HepG2 (cell line): ENCODE measurements at regions not wholly inside any gene's neighbourhood (a gene's known extent, or its start where the extent isn't known, plus 50 kb on each side); places are given as distances from the start of the nearest gene placed in this dataset.

Experiments
- ATAC-seq: fragments of 200-7000 bp; cut with Tn5 transposase; 3 replicates; pipeline ENCODE4 v1.9.1; 2020; ENCODE audit warnings: mild to moderate bottlenecking, moderate library complexity
- BruUV-seq: library from RNA; stranded (reverse); fragments of 400-500 nt; replicated peaks from 2 replicates; lab custom pipeline; 2021; lab: Mats Ljungman, UMichigan
- CTCF ChIA-PET: fragments of 300-600 bp; formaldehyde crosslinking; extraction: SDS; loops from one replicate; lab custom pipeline; 2021; ENCODE audit warnings: low total read pairs, inconsistent platforms, low intra/inter-chr PET ratio; lab: Yijun Ruan, JAX
- POLR2A ChIA-PET: fragments of 350-600 bp; sonication (Branson Sonifier 250); formaldehyde crosslinking; loops from one replicate; lab custom pipeline; 2020; ENCODE audit warnings: antibody characterized with exemption, inconsistent platforms; lab: Yijun Ruan, JAX
- DNase-seq: peaks from one replicate; pipeline ENCODE4 v3.0.0-alpha.2; 2015; ENCODE audit warnings: low spot score
- FAIRE-seq: peaks from 3 replicates; lab custom pipeline; 2011; peaks lifted over from hg19 to GRCh38; lab: Jason Lieb, UNC
- H2AFZ ChIP-seq: one replicate; pipeline ENCODE4 v1.6.1; 2011; ENCODE audit warnings: low read length, inconsistent platforms
- H3K27ac ChIP-seq: fragments of 300-600 bp; 3 replicates; pipeline ENCODE4 v1.8.0; 2011; ENCODE audit warnings: mixed run types, mild to moderate bottlenecking, mixed read lengths, low read length, inconsistent platforms; ENCODE audit not compliant: insufficient read depth; ENCODE audit errors: extremely low read length
- H3K27me3 ChIP-seq, 2 experiments: fragments of 200-600 bp in 1 of 2; 2 replicates in 1 of 2; 3 replicates in 1 of 2; pipeline versions ENCODE4 v1.6.0 to v1.8.0; 2011; ENCODE audit warnings: low read length in 2 of 2, mild to moderate bottlenecking in 2 of 2, moderate library complexity in 2 of 2, inconsistent platforms in 1 of 2; ENCODE audit not compliant: insufficient read depth in 2 of 2, control insufficient read depth in 1 of 2
- H3K36me3 ChIP-seq, 2 experiments: fragments of 200-600 bp in 1 of 2; replicated peaks in 1 of 2; 2 replicates in 1 of 2; 3 replicates in 1 of 2; pipeline versions ENCODE4 v1.5.1 to v1.8.0; 2011; ENCODE audit warnings: low read length in 2 of 2, inconsistent platforms in 1 of 2; ENCODE audit not compliant: insufficient read depth in 2 of 2, control insufficient read depth in 1 of 2
- H3K4me1 ChIP-seq: 2 replicates; pipeline ENCODE4 v1.5.1; 2012; ENCODE audit warnings: low read length, inconsistent platforms; ENCODE audit not compliant: insufficient read depth
- H3K4me2 ChIP-seq: 2 replicates; pipeline ENCODE4 v1.6.0; 2011; ENCODE audit warnings: low read depth, low read length, inconsistent platforms
- H3K4me3 ChIP-seq, 3 experiments: fragments of 200-600 bp in 1 of 3; sonication (generic), shearing (Covaris generic) in 1 of 3; replicated peaks in 1 of 3; 2 replicates each; pipeline ENCODE4 v1.5.1; 2011 to 2016; ENCODE audit warnings: low read length in 3 of 3, inconsistent platforms in 2 of 3, low read depth in 2 of 3, mild to moderate bottlenecking in 2 of 3, control low read depth in 1 of 3, mixed read lengths in 1 of 3; ENCODE audit not compliant: insufficient read depth in 1 of 3
- H3K79me2 ChIP-seq: one replicate; pipeline ENCODE4 v1.6.1; 2011; ENCODE audit warnings: low read length, inconsistent platforms; ENCODE audit not compliant: insufficient read depth
- H3K9ac ChIP-seq: 2 replicates; pipeline ENCODE4 v1.6.0; 2011; ENCODE audit warnings: mild to moderate bottlenecking, low read depth, low read length, inconsistent platforms; ENCODE audit not compliant: insufficient read depth
- H3K9me3 ChIP-seq: 2 replicates; pipeline ENCODE4 v1.5.1; 2012; ENCODE audit warnings: mild to moderate bottlenecking, low read length
- H4K20me1 ChIP-seq: 2 replicates; pipeline ENCODE4 v1.6.0; 2011; ENCODE audit warnings: inconsistent platforms, mild to moderate bottlenecking, low read length, moderate library complexity; ENCODE audit not compliant: insufficient read depth
- HNRNPH1 ChIP-seq: fragments of 200-400 bp; formaldehyde crosslinking; optimal IDR thresholded peaks from 2 replicates; pipeline ENCODE3; 2017; ENCODE audit warnings: mild to moderate bottlenecking, low read depth, low read length
- ISL2 ChIP-seq: sonication (generic); formaldehyde crosslinking; IDR thresholded peaks from 2 replicates; pipeline ENCODE4 v1.5.0; 2020; ENCODE audit warnings: missing genetic modification reagents
- KDM6A ChIP-seq: IDR thresholded peaks from 2 replicates; pipeline ENCODE4 v1.6.1; 2016; ENCODE audit warnings: low read depth
- NFKBIZ ChIP-seq: IDR thresholded peaks from 2 replicates; pipeline ENCODE4 v1.6.1; 2018; ENCODE audit warnings: missing genetic modification reagents, missing compliant biosample characterization
- NR2F6 ChIP-seq, 2 experiments: IDR thresholded peaks; 2 replicates each; pipeline ENCODE4 v1.6.1; 2016; ENCODE audit warnings: antibody characterized with exemption in 1 of 2, mild to moderate bottlenecking in 1 of 2
- SMARCC2 ChIP-seq: fragments of 450-650 bp; IDR thresholded peaks from 2 replicates; pipeline ENCODE4 v1.6.1; 2017; ENCODE audit warnings: antibody characterized with exemption, mild to moderate bottlenecking
- ZNF34 ChIP-seq: sonication (generic); formaldehyde crosslinking; IDR thresholded peaks from 2 replicates; pipeline ENCODE4 v1.4.0; 2020; ENCODE audit warnings: mild to moderate bottlenecking, missing genetic modification reagents, borderline replicate concordance
- ZNF510 ChIP-seq: sonication (generic); formaldehyde crosslinking; IDR thresholded peaks from 2 replicates; pipeline ENCODE4 v1.4.0; 2020; ENCODE audit warnings: low read depth, mild to moderate bottlenecking, missing genetic modification reagents
- ZNF564 ChIP-seq: sonication (generic); formaldehyde crosslinking; IDR thresholded peaks from 2 replicates; pipeline ENCODE4 v1.8.1; 2023; ENCODE audit warnings: mild to moderate bottlenecking, missing genetic modification reagents
- WGBS: methylation state at CpG from one replicate; pipeline ENCODE4 v1.1.6; 2017; ENCODE audit warnings: low lambda C conversion rate; 5-methylcytosine and 5-hydroxymethylcytosine counted together
- in situ Hi-C: cut with HindIII; loops from 2 replicates; pipeline ENCODE4 v1.10.0; 2017; ENCODE audit warnings: low pct_unique_long_range_greater_than_20kb; ENCODE audit not compliant: extremely low pct_ligation_motif_present
- intact Hi-C: fragments of 100-400 bp; cut with micrococcal nuclease; formaldehyde crosslinking; loops from one replicate; pipeline ENCODE4 v1.10.0; 2022; ENCODE audit not compliant: unreplicated experiment
- TF ChIP-seq, protein P1 (sequence below): sonication (generic); formaldehyde crosslinking; IDR thresholded peaks from 2 replicates; pipeline ENCODE4 v1.4.0; 2020; ENCODE audit warnings: mild to moderate bottlenecking, low read depth, missing genetic modification reagents
- TF ChIP-seq, protein P2 (sequence below): sonication (generic); formaldehyde crosslinking; IDR thresholded peaks from 2 replicates; pipeline ENCODE4 v1.5.0; 2020; ENCODE audit warnings: mild to moderate bottlenecking, missing genetic modification reagents
- TF ChIP-seq, protein P3 (sequence below): sonication (generic); formaldehyde crosslinking; conservative IDR thresholded peaks from 2 replicates; pipeline ENCODE4 v1.4.0; 2020; ENCODE audit warnings: missing genetic modification reagents
- TF ChIP-seq, protein P4 (sequence below), 2 experiments: IDR thresholded peaks; 2 replicates each; pipeline ENCODE4 v1.6.1; 2011 to 2012; ENCODE audit warnings: low read length in 2 of 2, borderline replicate concordance in 1 of 2, low read depth in 1 of 2, mild to moderate bottlenecking in 1 of 2, moderate library complexity in 1 of 2

DNA sequence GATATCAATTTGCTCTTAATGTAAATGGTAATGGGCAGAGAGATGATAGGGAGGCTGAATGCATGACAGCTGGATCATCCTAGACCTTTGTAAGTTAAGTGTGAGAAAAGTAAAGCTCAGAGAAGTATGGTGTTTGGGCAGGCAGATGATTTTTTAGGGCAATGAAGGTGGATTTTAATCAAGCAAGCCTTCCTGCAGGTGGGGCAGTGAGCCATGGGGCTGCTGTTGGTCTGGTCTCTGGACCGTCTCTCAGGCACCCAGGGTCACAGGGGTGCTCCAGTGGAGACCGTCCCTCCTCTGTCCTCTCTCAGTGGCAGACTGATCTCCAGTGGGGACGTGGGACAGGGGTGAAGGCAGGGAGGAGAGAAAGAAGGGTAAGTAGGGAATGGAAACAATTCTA is 69.8 kb upstream of the STK17B start:
- no peaks in the 10 kb centered on the region for H4K20me1 ChIP-seq
- in situ Hi-C loops = no loop called here
- DNase-seq = no peak
- H3K4me1 ChIP-seq = no peaks in the 10 kb centered on the region
- BruUV-seq = no TSS peak
- CTCF ChIA-PET = no interaction called here
- no peak overlapping the region for H3K9ac ChIP-seq
- TF ChIP-seq ZNF564 (CRISPR knock-in tag) (no peak), HNRNPH1 (no peak), ZNF510 (CRISPR knock-in tag) (no peak), KDM6A (no peak), SMARCC2 (no peak), NFKBIZ (CRISPR knock-in tag) (no peak), NR2F6 (IDR thresholded peaks at IDR 0.05) (no peak), NR2F6 (CRISPR knock-in tag; IDR thresholded peaks at IDR 0.05) (no peak), ISL2 (CRISPR knock-in tag) (no peak), ZNF34 (CRISPR knock-in tag) (no peak)
- TF ChIP-seq, protein P1, sequence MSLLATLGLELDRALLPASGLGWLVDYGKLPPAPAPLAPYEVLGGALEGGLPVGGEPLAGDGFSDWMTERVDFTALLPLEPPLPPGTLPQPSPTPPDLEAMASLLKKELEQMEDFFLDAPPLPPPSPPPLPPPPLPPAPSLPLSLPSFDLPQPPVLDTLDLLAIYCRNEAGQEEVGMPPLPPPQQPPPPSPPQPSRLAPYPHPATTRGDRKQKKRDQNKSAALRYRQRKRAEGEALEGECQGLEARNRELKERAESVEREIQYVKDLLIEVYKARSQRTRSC (CRISPR knock-in tag) = no peak
- TF ChIP-seq, protein P2, sequence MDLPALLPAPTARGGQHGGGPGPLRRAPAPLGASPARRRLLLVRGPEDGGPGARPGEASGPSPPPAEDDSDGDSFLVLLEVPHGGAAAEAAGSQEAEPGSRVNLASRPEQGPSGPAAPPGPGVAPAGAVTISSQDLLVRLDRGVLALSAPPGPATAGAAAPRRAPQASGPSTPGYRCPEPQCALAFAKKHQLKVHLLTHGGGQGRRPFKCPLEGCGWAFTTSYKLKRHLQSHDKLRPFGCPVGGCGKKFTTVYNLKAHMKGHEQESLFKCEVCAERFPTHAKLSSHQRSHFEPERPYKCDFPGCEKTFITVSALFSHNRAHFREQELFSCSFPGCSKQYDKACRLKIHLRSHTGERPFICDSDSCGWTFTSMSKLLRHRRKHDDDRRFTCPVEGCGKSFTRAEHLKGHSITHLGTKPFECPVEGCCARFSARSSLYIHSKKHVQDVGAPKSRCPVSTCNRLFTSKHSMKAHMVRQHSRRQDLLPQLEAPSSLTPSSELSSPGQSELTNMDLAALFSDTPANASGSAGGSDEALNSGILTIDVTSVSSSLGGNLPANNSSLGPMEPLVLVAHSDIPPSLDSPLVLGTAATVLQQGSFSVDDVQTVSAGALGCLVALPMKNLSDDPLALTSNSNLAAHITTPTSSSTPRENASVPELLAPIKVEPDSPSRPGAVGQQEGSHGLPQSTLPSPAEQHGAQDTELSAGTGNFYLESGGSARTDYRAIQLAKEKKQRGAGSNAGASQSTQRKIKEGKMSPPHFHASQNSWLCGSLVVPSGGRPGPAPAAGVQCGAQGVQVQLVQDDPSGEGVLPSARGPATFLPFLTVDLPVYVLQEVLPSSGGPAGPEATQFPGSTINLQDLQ = no peak
- TF ChIP-seq, protein P3, sequence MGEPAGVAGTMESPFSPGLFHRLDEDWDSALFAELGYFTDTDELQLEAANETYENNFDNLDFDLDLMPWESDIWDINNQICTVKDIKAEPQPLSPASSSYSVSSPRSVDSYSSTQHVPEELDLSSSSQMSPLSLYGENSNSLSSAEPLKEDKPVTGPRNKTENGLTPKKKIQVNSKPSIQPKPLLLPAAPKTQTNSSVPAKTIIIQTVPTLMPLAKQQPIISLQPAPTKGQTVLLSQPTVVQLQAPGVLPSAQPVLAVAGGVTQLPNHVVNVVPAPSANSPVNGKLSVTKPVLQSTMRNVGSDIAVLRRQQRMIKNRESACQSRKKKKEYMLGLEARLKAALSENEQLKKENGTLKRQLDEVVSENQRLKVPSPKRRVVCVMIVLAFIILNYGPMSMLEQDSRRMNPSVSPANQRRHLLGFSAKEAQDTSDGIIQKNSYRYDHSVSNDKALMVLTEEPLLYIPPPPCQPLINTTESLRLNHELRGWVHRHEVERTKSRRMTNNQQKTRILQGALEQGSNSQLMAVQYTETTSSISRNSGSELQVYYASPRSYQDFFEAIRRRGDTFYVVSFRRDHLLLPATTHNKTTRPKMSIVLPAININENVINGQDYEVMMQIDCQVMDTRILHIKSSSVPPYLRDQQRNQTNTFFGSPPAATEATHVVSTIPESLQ = no peak
- TF ChIP-seq, protein P4, sequence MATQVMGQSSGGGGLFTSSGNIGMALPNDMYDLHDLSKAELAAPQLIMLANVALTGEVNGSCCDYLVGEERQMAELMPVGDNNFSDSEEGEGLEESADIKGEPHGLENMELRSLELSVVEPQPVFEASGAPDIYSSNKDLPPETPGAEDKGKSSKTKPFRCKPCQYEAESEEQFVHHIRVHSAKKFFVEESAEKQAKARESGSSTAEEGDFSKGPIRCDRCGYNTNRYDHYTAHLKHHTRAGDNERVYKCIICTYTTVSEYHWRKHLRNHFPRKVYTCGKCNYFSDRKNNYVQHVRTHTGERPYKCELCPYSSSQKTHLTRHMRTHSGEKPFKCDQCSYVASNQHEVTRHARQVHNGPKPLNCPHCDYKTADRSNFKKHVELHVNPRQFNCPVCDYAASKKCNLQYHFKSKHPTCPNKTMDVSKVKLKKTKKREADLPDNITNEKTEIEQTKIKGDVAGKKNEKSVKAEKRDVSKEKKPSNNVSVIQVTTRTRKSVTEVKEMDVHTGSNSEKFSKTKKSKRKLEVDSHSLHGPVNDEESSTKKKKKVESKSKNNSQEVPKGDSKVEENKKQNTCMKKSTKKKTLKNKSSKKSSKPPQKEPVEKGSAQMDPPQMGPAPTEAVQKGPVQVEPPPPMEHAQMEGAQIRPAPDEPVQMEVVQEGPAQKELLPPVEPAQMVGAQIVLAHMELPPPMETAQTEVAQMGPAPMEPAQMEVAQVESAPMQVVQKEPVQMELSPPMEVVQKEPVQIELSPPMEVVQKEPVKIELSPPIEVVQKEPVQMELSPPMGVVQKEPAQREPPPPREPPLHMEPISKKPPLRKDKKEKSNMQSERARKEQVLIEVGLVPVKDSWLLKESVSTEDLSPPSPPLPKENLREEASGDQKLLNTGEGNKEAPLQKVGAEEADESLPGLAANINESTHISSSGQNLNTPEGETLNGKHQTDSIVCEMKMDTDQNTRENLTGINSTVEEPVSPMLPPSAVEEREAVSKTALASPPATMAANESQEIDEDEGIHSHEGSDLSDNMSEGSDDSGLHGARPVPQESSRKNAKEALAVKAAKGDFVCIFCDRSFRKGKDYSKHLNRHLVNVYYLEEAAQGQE (IDR thresholded peaks at IDR 0.05; ENCODE audit: borderline replicate concordance in 1 of 2, low read depth in 1 of 2, low read length in 2 of 2) = no peak
- TF ChIP-seq, all 625 proteins: peak for 0
- intact Hi-C loops = no loop called here
- Histone ChIP-seq H3K4me3 (no peak overlapping the region), H2AFZ (no peak overlapping the region), H3K27ac (no peak overlapping the region), H3K79me2 (no peaks in the 10 kb centered on the region), H3K9me3 (no peaks in the 10 kb centered on the region), H3K36me3 (no peaks in the 10 kb centered on the region), H3K27me3 (no peaks in the 10 kb centered on the region), H3K4me2 (no peak overlapping the region)
- peak; percentile 40; the same call in 2 of the 3 replicates for ATAC-seq
- no peak for FAIRE-seq
- WGBS = 19% methylated on average over 3 of the region's 3 CpGs
- POLR2A ChIA-PET = no interaction called here
